Thyroid gland (tissue), 4 donors: ENCODE measurements at regions not wholly inside any gene's neighbourhood (a gene's known extent, or its start where the extent isn't known, plus 50 kb on each side); places are given as distances from the start of the nearest gene placed in this dataset.

Experiments used
- DNase-seq, 2 donors: peaks; one replicate each; pipeline ENCODE4 v3.0.0-alpha.2; 2019
- H3K27ac ChIP-seq, 3 donors: fragments of 200-600 bp; sonication (generic); 1 replicate in 2 of 3; 2 replicates in 1 of 3; pipeline ENCODE4 v1.5.1; 2016 to 2019; ENCODE audit warnings: mild to moderate bottlenecking in 1 of 3, moderate library complexity in 1 of 3
- H3K27me3 ChIP-seq: fragments of 200-600 bp; sonication (generic); one replicate; pipeline ENCODE4 v1.5.1; 2019
- H3K36me3 ChIP-seq, 2 donors: fragments of 200-600 bp; sonication (generic); one replicate each; pipeline ENCODE4 v1.5.1; 2016 to 2019
- H3K4me1 ChIP-seq, 2 donors: fragments of 200-600 bp; sonication (generic); one replicate each; pipeline ENCODE4 v1.5.1; 2017 to 2019
- H3K4me3 ChIP-seq, 3 donors: fragments of 200-600 bp; sonication (generic); replicated peaks in 1 of 3; 1 replicate in 2 of 3; 2 replicates in 1 of 3; pipeline ENCODE4 v1.5.1; 2016; ENCODE audit warnings: mild to moderate bottlenecking in 1 of 3
- H3K9me3 ChIP-seq: fragments of 200-600 bp; sonication (generic); one replicate; pipeline ENCODE4 v1.5.1; 2017
- CTCF ChIP-seq, 6 experiments: fragments of 200-600 bp in 3 of 6; fragments of 450-650 bp in 3 of 6; sonication (generic) in 3 of 6; IDR thresholded peaks; one replicate each; pipeline ENCODE4 v1.5.1; 2016 to 2019; ENCODE audit warnings: antibody characterized with exemption in 6 of 6, mild to moderate bottlenecking in 2 of 6, inconsistent platforms in 1 of 6, moderate library complexity in 1 of 6
- POLR2A ChIP-seq, 2 donors: fragments of 450-650 bp; IDR thresholded peaks; one replicate each; pipeline ENCODE4 v1.6.1; 2017; ENCODE audit warnings: antibody characterized with exemption in 2 of 2, mild to moderate bottlenecking in 2 of 2, moderate library complexity in 1 of 2
- WGBS, 2 donors: methylation state at CpG; one replicate each; pipeline ENCODE4 v1.1.5; 2017; 5-methylcytosine and 5-hydroxymethylcytosine counted together
- intact Hi-C: fragments of 100-400 bp; cut with DNase I; formaldehyde crosslinking; loops from one replicate; pipeline ENCODE4 v1.15.1; 2023

GRCh38 chr9:18202924-18203323 lies 271.0 kb upstream of the ADAMTSL1 start:
- H3K9me3 ChIP-seq = no peaks in the 10 kb centered on the region
- no peak overlapping the region for H3K4me3 ChIP-seq
- H3K36me3 ChIP-seq = no peaks in the 10 kb centered on the region
- TF ChIP-seq CTCF (IDR thresholded peaks at IDR 0.05) (no peak), POLR2A (IDR thresholded peaks at IDR 0.05) (no peak)
- intact Hi-C loops = no loop called here
- 76 to 93% methylated on average over 4 of the region's 4 CpGs for WGBS, 2 donors
- H3K27ac ChIP-seq = no peak overlapping the region
- H3K4me1 ChIP-seq = no peaks in the 10 kb centered on the region
- DNase-seq = no peak
- no peaks in the 10 kb centered on the region for H3K27me3 ChIP-seq

GRCh38 chr9:18207735-18208134 lies 266.2 kb upstream of the ADAMTSL1 start:
- intact Hi-C loops = loop anchor here (5.0 kb wide), 1 partner anchor 400 kb away; no protein-coding TSS in a partner anchor

GRCh38 chr9:18208166-18209059 lies 265.5 kb upstream of the ADAMTSL1 start:
- H3K27me3 ChIP-seq = no peaks in the 10 kb centered on the region
- DNase-seq = peak; percentile 30 to 41
- intact Hi-C loops = loop anchor here (5.0 kb wide), 1 partner anchor 401 kb away; no protein-coding TSS in a partner anchor
- WGBS, 2 donors = 33 to 47% methylated on average over 3 of the region's 3 CpGs
- no peaks in the 10 kb centered on the region for H3K36me3 ChIP-seq
- H3K27ac ChIP-seq = no peak overlapping the region
- H3K9me3 ChIP-seq = no peaks in the 10 kb centered on the region
- TF ChIP-seq POLR2A (IDR thresholded peaks at IDR 0.05) (no peak), CTCF (IDR thresholded peaks at IDR 0.05) (peak in 4 of 6 experiments; percentile 12 to 52 (median 34))
- no peaks in the 10 kb centered on the region for H3K4me1 ChIP-seq
- H3K4me3 ChIP-seq = no peak overlapping the region

More at GRCh38 chr9:18207735-18208134, 266.2 kb upstream of the ADAMTSL1 start:
- H3K27me3 ChIP-seq = no peaks in the 10 kb centered on the region
- H3K4me3 ChIP-seq = no peak overlapping the region
- H3K4me1 ChIP-seq = no peaks in the 10 kb centered on the region
- WGBS, 2 donors = 86 to 95% methylated on average over 3 of the region's 3 CpGs
- DNase-seq = no peak
- H3K27ac ChIP-seq = no peak overlapping the region
- TF ChIP-seq POLR2A (IDR thresholded peaks at IDR 0.05) = no peak
- TF ChIP-seq CTCF (IDR thresholded peaks at IDR 0.05) = no peak
- H3K9me3 ChIP-seq = no peaks in the 10 kb centered on the region
- H3K36me3 ChIP-seq = no peaks in the 10 kb centered on the region

- intact Hi-C loops = no loop called here
- TF ChIP-seq CTCF (IDR thresholded peaks at IDR 0.05) (no peak), POLR2A (IDR thresholded peaks at IDR 0.05) (no peak)
- Histone ChIP-seq H3K27me3 (no peaks in the 10 kb centered on the region), H3K27ac (no peak overlapping the region), H3K4me1 (no peaks in the 10 kb centered on the region), H3K9me3 (no peaks in the 10 kb centered on the region), H3K36me3 (no peaks in the 10 kb centered on the region), H3K4me3 (no peak overlapping the region)
- 89 to 98% methylated on average over 3 of the region's 3 CpGs for WGBS, 2 donors
- no peak for DNase-seq
Measured at GRCh38 chr9:18215626-18216025, 258.3 kb upstream of the ADAMTSL1 start.

GRCh38 chr9:18216376-18216775 lies 257.6 kb upstream of the ADAMTSL1 start:
- Histone ChIP-seq H3K36me3 (no peaks in the 10 kb centered on the region), H3K27ac (no peak overlapping the region), H3K27me3 (no peaks in the 10 kb centered on the region), H3K4me1 (no peaks in the 10 kb centered on the region), H3K4me3 (no peak overlapping the region), H3K9me3 (no peaks in the 10 kb centered on the region)
- WGBS, 2 donors = 88 to 91% methylated on average over 1 of the region's 1 CpG
- DNase-seq = no peak
- intact Hi-C loops = no loop called here
- TF ChIP-seq CTCF (IDR thresholded peaks at IDR 0.05) (no peak), POLR2A (IDR thresholded peaks at IDR 0.05) (no peak)
